Dedifferentiated amniotic fluid mesenchymal stem cell (primary cell): ENCODE measurements at regions not wholly inside any gene's neighbourhood (a gene's known extent, or its start where the extent isn't known, plus 50 kb on each side); places are given as distances from the start of the nearest gene placed in this dataset.
A peak's percentile ranks its signal among the peaks of the same experiment; 100 is the strongest.

Experiments used
- DNase-seq: peaks from one replicate; pipeline ENCODE4 v3.0.0-alpha.2; 2016; ENCODE audit errors: extremely low spot score

DNA sequence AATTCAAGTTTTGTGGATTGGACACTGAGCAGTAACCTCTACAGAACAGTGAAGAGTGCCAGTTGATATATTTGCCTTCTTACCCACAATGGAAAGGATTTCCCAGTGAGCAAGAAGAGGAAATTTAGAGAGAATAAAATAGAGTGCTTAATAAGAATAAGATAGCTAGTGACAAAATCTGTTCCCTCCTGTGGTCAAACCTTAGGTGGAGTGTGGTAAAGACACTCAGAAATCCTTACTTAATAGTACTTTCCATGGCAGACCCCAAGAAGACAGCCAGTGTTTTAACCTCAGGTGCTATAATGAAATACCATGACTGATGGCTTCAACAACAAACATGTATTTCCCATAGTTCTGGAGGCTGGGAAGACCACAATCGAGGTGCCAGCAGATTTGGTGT lies 108.4 kb upstream of the TNFAIP3 start:
- DNase-seq = no peak

DNA sequence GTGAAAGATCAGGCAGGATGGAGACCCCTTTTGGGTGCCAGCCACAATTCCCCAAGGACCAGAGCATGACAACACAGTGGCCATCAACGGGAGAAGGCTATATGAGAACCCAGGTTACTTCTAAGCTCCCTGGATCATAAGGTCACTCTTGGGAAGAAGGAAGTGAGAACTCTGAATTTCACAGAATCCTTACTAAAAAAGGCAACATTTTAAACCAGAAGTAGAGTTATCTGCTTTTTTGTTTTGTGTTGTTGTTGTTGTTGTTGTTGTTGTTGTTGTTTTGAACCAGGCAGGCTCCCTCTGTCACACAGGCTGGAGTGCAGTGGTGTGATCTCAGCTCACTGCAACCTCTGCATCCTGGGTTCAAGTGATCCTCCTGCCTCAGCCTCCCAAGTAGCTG lies 107.4 kb upstream of the TNFAIP3 start:
- DNase-seq = no peak

DNA sequence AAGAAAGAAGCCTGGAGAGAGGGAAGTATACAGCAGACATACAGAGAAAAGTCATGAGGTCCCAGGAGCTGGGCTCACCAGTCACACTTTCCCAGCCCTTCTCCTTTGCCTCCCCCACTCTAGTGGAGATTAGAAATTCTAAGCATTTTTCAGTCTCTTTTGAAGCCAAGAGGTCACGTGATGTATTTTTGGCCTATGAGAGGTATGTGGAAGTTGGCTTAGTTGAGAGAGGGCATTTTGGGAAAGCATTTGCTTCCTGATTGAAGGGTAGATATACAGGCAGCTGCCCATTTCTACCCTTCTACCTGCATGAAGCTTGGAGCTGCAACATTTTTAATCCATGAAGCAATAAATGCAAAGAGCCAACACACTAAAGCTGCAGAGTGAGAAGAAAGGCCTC lies 106.0 kb upstream of the TNFAIP3 start:
- DNase-seq = no peak

DNA sequence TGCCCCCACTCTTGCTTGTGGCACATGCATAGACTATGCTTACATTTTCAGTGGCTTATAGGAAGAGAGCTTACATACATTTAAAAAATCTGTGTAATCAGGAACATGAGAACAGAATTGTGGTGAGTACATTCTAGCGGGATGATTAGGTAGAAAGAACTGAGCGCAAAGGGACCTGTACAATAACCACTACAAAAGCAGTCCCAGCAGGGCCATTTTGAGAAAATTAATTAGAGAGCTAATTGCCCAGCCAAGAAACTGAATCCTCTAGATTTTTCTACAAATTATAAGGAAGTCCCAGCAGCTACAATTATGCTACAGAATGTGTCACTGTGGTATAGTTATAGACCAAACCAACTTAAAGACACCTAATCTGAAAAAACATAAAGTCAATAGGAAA lies 105.6 kb upstream of the TNFAIP3 start:
- DNase-seq = no peak

DNA sequence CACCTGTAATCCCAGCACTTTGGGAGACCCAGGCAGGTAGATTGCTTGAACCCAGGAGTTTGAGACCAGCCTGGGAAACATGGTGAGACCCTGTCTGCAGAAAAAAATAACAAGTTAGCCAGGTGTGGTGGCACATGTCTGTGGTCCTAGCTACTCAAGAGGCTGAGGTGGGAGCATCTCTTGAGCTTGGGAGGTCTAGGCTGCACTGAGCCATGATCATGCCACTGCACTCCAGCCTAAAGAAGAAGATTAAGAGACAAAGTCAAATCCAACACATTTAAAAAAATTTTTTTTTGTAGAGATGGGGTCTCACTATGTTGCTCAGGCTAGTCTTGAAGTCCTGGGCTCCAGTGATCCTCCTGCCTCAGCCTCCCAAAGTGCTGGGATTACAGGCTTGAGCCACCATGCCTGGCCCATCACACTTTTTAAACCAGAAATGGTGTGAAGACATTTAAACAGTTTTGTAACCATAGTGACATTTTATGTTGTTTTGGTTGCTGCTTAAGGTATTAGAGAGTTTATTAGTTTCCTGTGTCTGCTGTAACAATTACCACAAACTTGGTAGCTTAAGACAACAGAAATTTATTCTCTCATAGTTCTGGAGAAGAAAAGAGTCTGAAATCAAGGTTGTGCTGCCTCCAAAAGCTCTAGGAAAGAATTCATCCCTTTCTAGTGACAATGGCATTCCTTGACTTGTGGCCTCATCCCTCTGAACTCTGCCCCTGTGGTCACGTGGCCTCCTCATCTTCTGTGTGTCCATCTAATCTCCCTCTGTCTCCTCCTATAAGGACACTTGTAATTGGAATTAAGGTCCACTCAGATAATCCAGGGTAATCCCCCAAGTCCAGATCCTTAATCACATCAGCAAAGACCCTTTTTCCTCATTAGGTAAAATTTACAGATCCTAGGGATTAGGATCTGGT lies 104.6 kb upstream of the TNFAIP3 start:
- no peak for DNase-seq

DNA sequence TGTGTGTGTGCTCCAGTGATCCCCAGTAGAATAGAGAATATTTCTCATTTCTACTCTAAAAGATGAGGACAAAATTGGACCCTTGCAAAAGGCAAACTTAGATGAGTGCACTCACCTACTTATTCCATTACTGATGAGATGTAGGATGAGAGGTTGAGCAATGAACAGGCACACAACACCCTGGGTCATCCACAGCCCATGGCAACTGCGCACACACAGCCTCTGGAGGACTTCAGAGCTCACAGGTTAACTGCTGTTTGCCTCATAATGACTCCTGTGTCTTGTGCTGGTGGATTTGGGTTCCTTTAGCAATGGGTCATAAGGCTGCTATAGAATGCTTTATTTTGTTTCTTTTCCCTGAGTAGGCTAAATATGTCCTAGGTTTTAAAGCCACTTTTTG lies 103.6 kb upstream of the TNFAIP3 start:
- DNase-seq = no peak

DNA sequence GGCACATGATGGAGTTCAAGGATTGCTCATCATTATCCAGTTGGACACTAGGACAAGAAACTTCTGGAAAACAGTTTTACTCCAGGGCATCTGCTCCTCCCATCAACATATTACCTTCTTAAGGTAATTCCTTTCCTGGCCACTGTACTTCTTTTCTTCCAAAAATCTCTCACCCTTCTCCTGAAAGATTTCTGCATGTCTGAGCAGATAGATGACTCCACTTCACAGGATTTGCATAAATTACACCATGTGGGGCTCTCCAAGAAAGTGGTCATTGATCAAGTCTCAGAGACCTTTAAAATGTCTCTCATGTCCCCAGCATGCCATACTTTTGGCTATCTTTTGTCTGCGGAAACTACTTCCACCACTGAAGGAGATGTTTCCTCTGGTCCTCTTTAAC lies 103.2 kb upstream of the TNFAIP3 start:
- no peak for DNase-seq

DNA sequence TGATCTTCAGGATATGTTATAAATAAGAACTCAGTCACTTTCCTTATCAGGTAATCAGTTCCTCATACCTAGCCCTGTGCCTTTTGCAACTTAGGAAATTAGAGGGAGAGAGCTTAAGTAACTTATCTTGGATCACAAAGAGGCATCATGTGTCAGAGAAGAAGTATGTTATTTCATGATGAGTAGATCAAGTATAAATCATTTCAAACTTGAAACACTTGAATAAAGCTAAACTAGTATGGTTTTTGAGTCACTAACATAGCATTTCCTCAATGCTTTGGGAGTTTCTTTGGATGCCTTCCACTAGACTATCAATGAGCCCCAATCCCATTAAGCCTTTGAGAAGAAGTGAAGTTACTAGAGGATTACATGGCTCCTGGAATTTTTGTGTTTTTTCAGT lies 102.6 kb upstream of the TNFAIP3 start:
- peak; percentile 32 for DNase-seq

DNA sequence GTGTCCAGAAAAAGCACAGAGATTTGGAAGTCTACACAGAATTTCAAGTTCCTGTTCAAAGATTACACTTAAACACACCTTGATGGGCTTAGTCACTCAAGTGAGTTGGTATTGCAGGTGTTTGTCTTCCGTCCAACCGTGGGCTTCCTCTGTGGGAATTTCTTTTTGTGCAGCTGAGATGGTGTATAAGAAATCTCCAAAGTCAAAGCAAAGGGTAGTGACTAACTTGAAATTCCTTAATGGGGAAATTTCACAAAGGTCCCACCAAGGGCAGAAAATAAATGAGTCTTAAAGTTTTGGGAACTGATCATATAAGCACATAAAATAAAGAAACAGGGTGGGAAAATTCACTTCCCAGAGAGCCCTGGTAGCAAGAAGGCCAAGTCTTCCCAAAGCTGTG lies 102.0 kb upstream of the TNFAIP3 start:
- DNase-seq = no peak

DNA sequence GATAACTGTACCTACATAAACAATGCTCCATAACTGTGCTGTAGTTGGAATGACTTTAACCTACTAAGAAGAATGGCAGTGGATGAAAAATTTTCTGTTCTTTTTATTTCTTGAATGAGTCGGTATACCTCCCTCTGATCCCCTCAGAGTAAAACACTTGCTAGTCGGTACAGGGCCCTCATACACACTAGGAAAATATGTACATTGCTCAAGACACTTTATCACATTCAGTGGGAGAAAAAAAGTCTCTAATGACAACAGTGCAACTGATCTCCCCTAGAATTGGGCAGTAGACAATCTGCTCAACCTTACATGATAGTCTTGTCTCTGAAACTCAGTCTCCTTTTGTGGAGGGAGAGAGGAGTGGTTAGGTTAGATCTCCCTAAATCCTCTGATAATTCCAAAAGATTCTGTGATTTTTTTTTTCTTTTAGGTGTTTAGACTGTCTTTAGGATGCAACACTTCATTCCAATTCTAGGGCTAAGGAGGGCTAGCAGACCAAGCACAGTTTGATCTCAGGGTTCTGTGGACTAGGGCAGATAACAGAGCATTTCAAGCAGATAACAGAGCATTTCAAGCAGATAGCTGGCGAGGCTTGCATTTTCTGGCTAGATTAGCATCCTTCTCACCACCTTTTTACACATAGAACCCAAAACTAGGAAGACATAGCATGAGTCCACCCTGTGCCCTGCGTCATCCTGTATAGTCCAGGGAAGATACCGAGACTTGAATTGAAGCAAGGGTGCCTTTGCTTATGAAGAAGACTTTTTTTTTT lies 100.3 kb upstream of the TNFAIP3 start:
- no peak for DNase-seq

DNA sequence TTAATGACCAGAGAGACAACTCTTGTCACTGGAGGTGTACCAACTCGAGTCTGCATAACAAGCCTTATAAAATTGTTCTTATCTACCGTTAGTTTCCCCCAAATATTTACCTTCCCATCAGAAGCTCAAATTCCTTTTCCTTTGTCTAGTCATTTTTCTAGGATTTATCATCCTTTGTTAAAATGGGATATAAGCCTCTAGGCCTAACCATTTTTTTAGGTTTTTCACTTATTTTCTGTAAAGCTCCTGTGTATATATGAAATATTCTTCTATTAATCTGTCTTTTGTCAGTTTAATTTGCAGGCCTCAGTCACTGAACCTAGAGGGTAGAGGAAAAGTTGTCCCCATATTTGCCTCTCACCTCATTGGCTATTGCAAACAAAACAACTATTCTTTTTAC lies 99.6 kb upstream of the TNFAIP3 start:
- no peak for DNase-seq

DNA sequence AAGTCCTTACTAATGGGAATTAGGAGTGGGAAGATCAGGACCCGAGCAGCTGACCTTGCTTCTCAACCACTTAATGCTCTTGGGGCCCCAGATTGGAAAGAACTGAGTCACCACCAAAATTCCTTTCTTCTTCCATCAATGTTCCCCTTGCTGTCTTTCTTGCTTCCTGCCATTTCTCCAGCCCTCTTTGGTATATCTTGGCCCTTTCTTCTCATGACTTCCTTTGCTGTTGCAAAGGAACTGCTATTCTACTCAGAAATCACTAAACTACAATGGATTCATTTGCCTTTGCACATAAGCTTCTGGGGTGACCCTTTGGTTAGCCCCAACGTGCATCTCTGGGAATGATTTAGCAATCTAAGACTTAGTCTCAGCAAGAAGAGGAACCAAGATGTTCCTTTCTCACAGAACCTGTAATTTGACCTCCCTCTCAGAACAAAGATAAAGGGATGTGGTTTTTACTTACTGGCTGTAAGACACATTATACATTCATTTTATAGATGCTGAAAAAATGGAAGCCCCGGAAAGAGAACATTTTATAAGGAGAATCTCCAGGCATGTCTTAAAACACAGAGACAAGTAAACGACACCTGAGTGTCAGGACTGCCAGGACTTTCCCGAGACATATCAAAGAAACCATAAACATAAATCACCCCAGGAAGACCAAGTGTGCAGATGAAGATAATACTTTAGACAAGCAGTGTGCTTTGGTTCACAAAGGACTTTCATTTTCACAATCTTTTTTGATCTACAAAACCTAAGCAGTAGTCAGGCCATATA lies 99.0 kb upstream of the TNFAIP3 start:
- DNase-seq = no peak

DNA sequence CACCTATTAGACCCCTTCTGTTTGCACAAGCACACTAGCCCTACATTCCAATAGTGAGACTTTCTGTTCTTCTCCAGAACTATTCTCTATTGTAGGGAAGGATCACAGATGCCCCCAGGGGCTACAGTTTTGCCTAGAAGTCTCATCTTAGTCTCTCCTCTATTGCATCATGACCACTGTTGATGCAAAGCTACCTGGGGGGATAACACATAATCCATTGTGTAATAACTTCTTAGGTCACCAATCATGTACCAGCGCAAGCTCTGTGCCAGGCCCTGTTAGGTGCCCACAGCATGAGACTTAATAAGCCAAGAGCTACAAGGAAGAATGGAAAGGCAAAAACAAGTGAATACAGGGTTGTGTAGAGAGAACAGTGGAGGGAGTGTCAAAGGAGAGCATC lies 98.1 kb upstream of the TNFAIP3 start:
- no peak for DNase-seq

DNA sequence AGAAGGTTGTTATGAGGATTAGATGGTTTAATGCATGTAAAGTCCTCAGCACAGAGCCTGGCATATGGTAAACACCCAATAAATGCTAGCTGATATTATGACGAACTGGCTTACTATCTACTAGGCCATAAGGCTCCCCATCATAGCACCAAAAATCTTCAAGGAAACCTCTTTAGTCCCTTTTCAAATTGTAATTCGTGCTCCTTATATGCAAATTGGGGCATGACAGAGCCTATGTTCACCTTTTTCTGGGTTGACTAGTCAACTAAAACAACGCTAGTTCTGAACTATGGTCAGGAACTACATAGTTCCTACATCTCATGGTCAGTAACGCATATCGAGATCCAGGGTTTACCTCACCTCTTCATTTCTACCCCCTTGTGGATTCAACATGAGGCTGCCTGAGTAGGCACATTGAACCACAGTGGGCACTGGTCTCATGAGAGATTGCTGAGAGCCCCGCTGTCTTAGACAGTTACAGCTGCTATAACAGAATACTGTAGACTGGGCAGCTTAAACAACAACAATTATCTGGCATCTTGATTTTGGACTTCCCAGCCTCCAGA lies 97.2 kb upstream of the TNFAIP3 start:
- DNase-seq = no peak

DNA sequence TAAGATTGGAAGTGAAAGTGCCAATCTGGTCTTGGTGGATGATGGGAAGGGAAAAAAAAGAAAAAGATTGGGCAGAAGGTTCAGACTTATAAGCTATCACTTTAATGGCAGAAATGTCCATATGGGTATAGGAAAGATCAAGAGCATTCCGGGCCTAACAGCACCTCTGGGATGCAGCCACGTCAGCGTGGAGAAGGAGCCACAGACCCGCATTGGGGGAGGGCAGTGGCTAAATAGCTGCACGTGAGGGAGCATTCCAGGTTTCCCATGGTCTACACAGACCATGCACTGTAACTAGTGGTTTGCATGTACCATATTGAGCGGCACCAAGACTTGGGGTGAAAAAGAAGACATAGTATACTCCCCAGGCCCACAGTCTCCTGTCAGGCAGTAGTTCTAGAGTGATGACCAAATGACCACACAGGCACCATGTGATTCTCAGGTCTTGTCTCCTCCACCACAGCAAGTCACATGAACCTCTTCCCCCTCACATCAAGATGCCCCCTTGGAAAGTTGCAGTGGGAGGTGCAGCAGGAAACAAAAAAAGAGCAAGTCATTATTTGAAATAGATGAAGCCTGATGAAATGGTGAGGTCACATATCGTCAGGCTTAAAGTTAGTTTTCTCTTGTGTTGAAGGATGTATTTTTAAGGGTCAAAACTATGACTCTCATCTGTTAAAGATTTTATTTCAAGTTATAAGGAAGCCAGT lies 94.4 kb upstream of the TNFAIP3 start:
- DNase-seq = no peak

DNA sequence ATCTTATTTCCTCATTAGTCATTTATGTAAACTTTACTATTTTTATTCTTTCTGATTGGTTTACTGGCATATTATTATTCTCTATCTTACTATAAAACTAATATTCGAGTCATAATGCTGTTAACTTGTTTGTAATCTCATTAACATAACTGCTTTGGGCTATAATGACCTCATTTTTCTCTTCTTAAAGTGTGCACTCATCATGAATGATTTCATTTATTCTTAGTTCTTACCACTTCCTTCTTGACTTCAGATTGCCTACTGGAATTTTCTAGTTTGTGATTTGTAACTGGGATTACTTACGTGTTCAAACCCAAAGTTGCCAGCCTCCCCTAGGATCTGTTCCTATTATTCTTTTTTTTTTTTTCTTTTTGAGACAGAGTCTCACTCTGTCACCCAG lies 91.8 kb upstream of the TNFAIP3 start:
- no peak for DNase-seq

DNA sequence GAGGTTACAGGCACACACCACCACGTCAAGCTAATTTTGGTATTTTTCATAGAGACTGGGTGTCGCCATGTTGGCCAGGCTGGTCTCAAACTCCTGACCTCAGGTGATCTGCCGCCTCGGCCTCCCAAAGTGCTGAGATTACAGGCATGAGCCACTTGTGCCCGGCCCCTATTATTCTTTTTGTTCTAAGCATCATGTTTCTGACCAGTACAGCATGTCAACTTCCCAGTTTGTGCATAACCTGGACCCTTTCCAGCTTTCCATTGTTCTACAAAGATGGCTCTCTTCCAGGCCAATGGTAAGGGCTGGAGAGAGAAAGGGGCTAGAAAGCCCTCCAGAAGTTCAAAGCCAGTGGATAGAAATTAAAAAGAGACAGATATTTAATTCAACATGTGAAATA lies 91.3 kb upstream of the TNFAIP3 start:
- no peak for DNase-seq

DNA sequence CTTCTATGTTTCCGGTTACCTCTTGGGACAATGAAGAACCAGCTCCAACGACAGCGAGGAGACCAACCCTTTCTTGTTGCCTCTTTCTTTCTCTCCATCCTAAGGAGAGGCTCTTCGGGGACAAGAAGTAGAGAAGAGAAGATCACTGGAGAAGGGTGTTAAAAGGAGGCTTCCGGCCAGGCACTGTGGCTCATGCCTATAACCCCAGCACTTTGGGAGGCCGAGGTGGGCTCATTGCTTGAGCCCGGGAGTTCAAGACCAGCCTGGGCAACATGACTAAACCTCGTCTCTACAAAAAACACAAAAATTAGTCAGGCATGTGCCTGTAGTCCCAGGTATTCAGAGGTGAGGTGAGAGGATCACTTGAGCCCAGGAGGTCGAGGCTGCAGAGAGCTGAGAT lies 90.8 kb upstream of the TNFAIP3 start:
- no peak for DNase-seq

DNA sequence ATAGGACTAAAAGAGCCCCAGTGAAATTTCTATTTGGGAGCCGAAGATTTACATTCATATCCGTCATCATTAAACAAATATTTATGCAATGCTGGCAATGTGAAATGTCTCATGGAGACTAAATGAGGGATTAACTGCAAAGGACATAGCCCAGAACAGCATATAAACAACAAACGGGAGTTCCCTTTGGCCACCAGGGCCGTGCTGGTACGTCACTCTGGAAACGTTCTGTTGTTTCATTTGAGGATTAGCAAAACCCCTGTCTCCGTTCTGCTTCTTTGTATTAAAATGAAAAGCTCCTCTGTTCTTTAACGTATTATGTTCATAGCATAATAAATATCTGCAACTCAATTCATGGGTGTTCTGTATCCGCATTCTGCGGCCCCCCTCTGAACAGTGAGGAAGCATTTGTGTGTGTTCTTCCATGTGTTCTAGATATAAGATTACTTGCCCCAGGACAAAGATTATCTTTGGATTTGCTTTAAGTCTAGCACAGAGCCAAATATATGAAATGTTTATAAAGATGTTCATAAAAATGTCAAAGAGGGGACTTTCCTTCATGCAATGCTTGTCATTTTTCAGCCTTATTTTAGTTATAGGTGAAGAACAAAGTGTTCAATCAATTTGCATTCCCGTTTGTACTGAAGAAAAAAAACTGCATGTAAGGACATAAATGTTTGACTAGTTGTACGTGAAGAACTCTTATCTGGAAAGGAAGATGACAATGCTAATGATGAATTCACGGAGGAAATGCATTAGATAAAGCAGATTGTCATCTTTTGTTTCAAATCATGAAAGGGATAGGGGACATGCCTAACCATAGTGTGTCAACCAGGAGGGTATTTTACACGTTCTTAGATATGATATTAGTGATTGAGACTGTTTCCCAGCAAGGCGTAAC lies 90.0 kb upstream of the TNFAIP3 start:
- peak; percentile 75 for DNase-seq

DNA sequence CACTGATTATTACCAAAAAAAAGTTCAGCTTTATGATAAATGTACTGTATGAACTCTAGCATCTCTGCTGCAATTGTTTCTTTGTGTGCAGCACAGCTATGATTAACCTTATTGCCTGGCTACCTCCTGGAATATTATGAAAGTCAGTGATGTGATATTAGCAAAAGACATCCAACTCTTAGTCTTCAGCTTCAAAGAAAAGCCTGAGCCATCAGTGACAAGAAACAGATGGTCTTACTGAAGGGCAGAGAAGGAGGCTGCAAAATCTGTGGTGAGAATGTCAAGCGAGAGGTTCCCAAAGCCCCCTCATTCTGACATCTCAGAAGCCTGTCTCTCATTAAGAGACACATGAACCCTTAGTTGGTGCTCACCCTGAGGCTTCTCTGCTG lies 89.4 kb upstream of the TNFAIP3 start:
- DNase-seq = no peak
